T-helper 1 cell treated with Interleukin-12 subunit alpha and Interleukin-12 subunit beta and Interleukin-4 antibody, amounts not matched to agents 30 μg/mL and 1 μg/mL, for 36 hours (primary cell): ENCODE measurements at regions not wholly inside any gene's neighbourhood (a gene's known extent, or its start where the extent isn't known, plus 50 kb on each side); places are given as distances from the start of the nearest gene placed in this dataset.
A peak's percentile ranks its signal among the peaks of the same experiment; 100 is the strongest.

Experiments used
- H3K27ac Mint-ChIP-seq: one replicate; pipeline ENCODE4 v1.8.0; 2021; ENCODE audit warnings: mild to moderate bottlenecking, mixed read lengths
- H3K27me3 Mint-ChIP-seq: one replicate; pipeline ENCODE4 v1.8.0; 2021; ENCODE audit warnings: low read depth, mixed read lengths
- H3K36me3 Mint-ChIP-seq: one replicate; pipeline ENCODE4 v1.8.0; 2021; ENCODE audit warnings: low read depth, mixed read lengths
- H3K4me1 Mint-ChIP-seq: one replicate; pipeline ENCODE4 v1.8.0; 2021; ENCODE audit warnings: low read depth, mixed read lengths
- H3K4me3 Mint-ChIP-seq: one replicate; pipeline ENCODE4 v1.8.0; 2021; ENCODE audit warnings: mild to moderate bottlenecking, moderate library complexity, mixed read lengths
- H3K9me3 Mint-ChIP-seq: one replicate; pipeline ENCODE4 v1.8.0; 2021; ENCODE audit warnings: mixed read lengths

DNA sequence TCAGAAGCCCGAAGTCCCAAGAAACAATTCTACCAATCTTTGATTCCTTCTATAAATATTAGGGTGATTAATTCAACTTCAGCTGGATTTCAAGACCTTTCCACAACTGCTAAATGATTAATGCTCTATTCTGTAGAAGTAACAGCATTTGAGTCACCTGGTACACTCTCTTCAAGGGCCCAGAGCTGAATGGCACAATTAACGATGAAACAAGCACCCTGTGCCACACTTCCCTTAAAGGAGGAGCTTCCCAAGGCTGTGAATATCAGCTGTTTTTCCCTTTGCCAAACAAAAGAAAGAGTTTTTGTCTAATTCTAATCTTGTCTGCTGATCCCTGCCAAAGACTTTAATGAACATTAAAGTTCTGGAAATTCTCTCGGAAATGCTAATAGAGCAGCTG lies 56.0 kb downstream of the BOD1L2 start:
- Mint-ChIP-seq H3K27ac (no peak overlapping the region), H3K4me3 (no peak overlapping the region), H3K27me3 (no peaks in the 10 kb centered on the region), H3K36me3 (no peaks in the 10 kb centered on the region), H3K4me1 (no peaks in the 10 kb centered on the region), H3K9me3 (no peaks in the 10 kb centered on the region)

DNA sequence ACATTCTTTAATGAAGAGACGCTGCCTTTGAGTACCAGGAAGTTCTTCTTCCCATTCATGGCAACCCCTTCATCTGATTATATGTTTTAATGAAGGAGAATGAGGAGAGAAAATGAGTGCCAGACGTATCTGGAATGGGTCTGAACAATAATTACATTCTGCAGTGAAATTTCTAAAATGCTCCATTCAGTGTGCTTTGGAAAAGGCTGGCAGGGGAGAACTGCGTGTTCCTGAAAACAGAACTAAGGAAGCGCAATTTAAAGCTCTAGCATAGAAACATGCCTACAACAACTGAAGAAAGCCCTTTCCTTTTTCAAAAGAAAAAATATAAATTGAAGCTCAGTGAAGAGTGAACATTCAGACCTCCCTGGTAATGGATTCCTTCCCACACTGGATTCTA lies 58.8 kb downstream of the BOD1L2 start:
- H3K27ac Mint-ChIP-seq, result no peak overlapping the region
- no peaks in the 10 kb centered on the region for H3K36me3 Mint-ChIP-seq
- peaks cover 4% of the 10 kb centered on the region for H3K27me3 Mint-ChIP-seq
- H3K4me3 Mint-ChIP-seq, result no peak overlapping the region
- H3K4me1 Mint-ChIP-seq, result peaks cover 7% of the 10 kb centered on the region
- H3K9me3 Mint-ChIP-seq, result no peaks in the 10 kb centered on the region

DNA sequence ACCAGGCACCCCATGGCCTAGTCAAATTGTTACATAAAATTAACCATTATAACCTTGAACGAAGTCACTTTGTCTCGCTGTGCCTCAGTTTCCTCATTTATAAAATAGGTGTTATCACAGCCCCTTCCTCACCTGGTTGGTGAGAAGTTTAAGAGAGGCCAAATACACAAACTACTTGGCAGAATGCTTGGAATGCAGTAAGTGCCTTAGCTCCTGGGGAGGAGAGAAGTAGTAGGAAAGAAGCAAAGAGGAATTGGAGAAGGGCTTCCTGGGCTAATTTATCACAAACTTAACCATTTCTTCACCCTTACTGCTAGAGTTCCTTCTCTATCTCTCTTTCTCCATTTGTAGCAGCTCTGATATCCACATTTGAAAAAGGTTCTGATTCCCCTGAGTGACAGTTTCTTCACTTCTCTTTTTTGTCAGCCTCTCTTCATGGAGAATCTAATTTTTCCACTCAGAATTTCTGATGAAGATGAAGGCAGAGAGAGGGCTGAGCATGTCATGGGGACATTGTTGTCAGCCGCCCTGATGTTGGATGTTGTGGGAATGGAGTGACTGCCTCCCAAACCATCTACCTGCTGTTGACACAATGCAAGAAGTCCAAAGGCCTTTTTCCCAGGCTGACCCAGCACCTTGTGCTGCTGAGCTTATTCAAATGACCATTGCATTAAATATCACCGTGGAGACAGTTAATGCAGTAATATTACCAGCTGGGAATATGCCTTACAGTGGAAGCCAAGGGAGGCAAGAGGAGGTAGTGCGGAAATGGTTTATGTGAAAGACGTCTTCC lies 60.4 kb downstream of the BOD1L2 start:
- H3K27me3 Mint-ChIP-seq, result peaks cover 4% of the 10 kb centered on the region
- H3K4me1 Mint-ChIP-seq, result peaks cover 7% of the 10 kb centered on the region
- no peak overlapping the region for H3K4me3 Mint-ChIP-seq
- H3K27ac Mint-ChIP-seq, result no peak overlapping the region
- H3K36me3 Mint-ChIP-seq, result no peaks in the 10 kb centered on the region
- H3K9me3 Mint-ChIP-seq, result no peaks in the 10 kb centered on the region

DNA sequence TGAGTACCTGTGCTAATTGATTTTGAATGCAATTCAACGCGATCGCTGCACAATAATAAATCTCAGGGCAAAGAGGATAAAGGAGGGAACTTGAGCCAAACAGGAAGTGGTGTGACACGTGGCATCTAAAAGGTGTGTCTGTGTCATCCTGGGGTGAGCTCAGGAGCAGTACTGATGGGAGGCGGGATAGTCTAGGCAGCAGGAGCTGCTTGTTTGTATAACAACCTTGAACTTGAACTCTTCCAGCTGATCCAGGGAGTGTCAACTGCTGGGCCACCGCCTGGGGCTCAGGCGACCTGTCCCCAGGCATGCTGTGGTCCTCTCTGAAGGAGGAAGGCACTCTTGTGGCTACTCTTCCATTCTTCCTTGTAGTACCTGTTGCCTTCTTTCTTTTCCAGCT lies 61.2 kb downstream of the BOD1L2 start:
- H3K27me3 Mint-ChIP-seq, result peaks cover 4% of the 10 kb centered on the region
- no peak overlapping the region for H3K27ac Mint-ChIP-seq
- no peak overlapping the region for H3K4me3 Mint-ChIP-seq

DNA sequence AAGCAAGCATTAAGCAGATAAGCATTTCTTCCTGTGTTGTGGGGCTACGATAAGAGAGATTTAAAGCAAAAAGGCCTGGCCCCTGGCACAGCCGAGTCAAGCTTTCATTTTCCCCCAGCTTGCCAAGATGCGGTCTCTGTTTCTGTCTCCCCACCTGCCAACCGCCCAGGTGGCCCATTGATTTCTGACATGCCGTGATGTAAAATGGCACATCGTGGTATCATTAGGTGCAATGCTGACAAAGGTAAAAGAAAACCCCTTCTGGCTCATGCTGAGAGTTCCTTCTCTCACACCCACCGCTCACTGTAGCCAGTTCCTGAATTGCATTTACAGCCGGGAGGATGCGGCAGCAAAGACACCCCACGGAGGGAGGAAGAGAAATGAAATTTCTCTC lies 62.8 kb downstream of the BOD1L2 start:
- Mint-ChIP-seq H3K27me3 (peaks cover 4% of the 10 kb centered on the region), H3K9me3 (no peaks in the 10 kb centered on the region), H3K27ac (no peak overlapping the region), H3K4me3 (peak overlapping the region; percentile 39), H3K4me1 (peaks cover 7% of the 10 kb centered on the region), H3K36me3 (no peaks in the 10 kb centered on the region)

More for the DNA sequence above, 61.2 kb downstream of the BOD1L2 start:
- no peaks in the 10 kb centered on the region for H3K9me3 Mint-ChIP-seq
- peaks cover 7% of the 10 kb centered on the region for H3K4me1 Mint-ChIP-seq
- H3K36me3 Mint-ChIP-seq, result no peaks in the 10 kb centered on the region

DNA sequence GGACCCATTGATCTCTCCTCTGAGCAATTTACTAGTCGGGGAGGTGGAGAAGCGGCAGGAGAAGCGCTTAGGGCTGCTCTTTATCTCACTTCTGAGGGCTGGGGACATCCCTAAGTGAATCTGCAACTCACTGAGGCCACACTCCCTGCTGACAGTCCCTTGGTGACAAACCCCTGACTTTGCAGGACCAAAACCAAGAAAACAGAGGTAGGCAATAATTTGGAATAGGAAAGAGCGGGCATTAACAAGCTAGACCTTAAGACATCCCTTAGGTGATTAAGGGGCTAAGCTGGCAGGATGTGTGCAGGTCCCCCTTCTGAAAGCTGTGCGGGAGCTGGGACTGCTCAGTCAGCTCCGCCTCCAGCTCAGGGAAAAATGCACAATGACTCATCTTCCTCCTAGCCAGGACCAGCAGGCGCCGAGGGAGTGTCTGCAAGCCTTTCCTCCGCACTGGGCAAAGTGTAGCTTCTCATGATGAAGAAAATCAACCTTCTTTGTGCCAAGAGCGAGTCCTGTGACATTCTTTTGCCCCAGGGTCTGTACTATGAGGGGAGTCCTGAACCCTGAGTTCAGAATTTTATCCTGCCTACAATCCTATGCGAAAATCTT lies 63.3 kb downstream of the BOD1L2 start:
- Mint-ChIP-seq H3K9me3 (no peaks in the 10 kb centered on the region), H3K4me1 (peaks cover 7% of the 10 kb centered on the region), H3K4me3 (peak overlapping the region; percentile 39), H3K27ac (no peak overlapping the region), H3K36me3 (no peaks in the 10 kb centered on the region), H3K27me3 (peaks cover 4% of the 10 kb centered on the region)

DNA sequence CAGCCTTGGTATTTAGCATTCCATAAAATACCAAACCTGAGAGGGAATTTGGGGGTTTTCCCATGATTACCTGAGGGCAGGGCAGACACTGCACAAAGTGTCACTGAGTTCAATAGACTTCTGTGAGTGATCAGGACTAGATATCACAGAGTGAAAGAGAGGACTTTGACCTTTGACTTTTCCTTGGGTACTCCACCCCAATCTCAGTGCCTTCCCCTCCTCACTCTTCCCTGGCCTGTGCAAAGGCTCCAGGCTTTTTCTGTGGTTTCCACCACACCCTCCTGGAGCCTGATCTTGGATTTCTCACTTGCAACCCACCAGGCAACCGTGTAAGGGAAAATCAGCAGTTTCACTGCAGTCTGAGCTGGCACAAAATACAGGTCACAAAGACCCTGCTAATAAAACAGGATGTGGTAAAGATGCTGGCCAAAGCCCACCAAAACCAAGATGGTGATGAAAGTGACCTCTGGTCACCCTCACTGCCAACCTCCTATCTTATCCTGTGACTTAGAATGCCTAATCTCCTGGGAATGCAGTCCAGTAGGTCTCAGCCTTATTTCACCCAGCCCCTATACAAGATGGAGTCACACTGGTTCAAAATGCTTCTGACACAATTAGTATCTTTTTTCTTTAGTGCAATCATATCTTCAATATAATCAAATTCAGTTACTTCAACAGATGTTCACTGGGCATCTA lies 64.0 kb downstream of the BOD1L2 start:
- no peak overlapping the region for H3K27ac Mint-ChIP-seq
- H3K4me1 Mint-ChIP-seq, result peaks cover 7% of the 10 kb centered on the region
- H3K36me3 Mint-ChIP-seq, result no peaks in the 10 kb centered on the region
- peaks cover 4% of the 10 kb centered on the region for H3K27me3 Mint-ChIP-seq
- H3K9me3 Mint-ChIP-seq, result no peaks in the 10 kb centered on the region
- no peak overlapping the region for H3K4me3 Mint-ChIP-seq

DNA sequence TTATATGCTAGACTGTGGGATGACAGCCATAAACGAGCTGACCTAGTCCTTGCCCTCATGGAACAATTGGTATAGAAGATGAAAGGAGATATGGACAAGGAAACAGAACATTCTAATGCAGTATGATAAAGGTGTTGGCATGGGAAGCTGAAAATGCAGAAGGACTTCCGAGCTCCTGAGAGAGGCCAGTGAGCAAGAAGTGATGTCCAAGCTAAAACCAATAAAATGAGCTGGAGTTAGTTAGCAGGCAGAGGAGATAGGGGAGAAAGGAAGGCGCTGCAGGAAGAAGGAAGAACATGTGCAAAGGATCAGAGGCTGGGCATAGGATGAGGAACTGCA lies 64.5 kb downstream of the BOD1L2 start:
- H3K9me3 Mint-ChIP-seq, result no peaks in the 10 kb centered on the region
- no peak overlapping the region for H3K4me3 Mint-ChIP-seq
- H3K27me3 Mint-ChIP-seq, result peaks cover 4% of the 10 kb centered on the region
- H3K36me3 Mint-ChIP-seq, result no peaks in the 10 kb centered on the region
- no peak overlapping the region for H3K27ac Mint-ChIP-seq
- peaks cover 7% of the 10 kb centered on the region for H3K4me1 Mint-ChIP-seq

DNA sequence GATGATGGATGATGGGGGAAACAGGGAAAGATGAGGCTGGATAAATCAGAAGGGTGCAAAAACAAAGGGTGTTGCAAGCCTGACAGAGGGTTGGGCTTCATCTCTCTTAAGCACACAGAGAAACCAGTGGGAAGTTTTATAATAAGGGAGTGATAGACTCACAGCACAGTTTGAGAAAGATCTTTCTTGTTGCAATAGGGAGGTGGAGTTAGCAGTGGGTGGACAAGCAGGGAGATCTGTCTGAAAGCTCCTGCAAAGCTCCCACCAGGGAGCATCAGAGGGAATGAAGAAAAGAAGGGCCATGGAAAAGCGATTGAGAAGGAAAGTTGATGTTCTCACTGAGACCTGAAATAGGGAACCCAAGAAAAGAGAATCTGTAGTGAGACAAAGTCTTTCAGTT lies 64.9 kb downstream of the BOD1L2 start:
- Mint-ChIP-seq H3K27me3 (peaks cover 4% of the 10 kb centered on the region), H3K9me3 (no peaks in the 10 kb centered on the region), H3K36me3 (no peaks in the 10 kb centered on the region), H3K4me1 (peaks cover 7% of the 10 kb centered on the region), H3K4me3 (no peak overlapping the region), H3K27ac (no peak overlapping the region)

DNA sequence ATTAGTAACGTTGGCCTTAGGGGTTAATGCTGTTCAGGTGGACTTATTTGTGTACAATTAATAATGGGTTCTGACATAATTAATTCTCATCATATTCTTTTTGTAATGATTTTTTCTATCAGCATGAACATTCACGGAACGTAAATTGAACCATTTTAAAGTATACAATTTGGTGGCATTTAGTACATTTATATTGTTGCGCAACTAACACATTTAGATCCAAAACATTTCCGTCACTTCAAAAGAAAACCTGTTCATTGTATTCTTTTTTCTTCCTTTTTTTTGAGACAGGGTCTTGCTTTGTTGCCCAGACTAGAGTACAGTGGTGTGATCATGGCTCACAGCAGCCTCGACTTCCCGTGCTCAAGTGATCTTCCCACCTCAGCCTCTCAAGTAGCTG lies 65.8 kb downstream of the BOD1L2 start:
- H3K27ac Mint-ChIP-seq, result no peak overlapping the region
- H3K27me3 Mint-ChIP-seq, result peaks cover 4% of the 10 kb centered on the region
- no peaks in the 10 kb centered on the region for H3K36me3 Mint-ChIP-seq
- H3K9me3 Mint-ChIP-seq, result no peaks in the 10 kb centered on the region
- H3K4me1 Mint-ChIP-seq, result peaks cover 7% of the 10 kb centered on the region
- no peak overlapping the region for H3K4me3 Mint-ChIP-seq

DNA sequence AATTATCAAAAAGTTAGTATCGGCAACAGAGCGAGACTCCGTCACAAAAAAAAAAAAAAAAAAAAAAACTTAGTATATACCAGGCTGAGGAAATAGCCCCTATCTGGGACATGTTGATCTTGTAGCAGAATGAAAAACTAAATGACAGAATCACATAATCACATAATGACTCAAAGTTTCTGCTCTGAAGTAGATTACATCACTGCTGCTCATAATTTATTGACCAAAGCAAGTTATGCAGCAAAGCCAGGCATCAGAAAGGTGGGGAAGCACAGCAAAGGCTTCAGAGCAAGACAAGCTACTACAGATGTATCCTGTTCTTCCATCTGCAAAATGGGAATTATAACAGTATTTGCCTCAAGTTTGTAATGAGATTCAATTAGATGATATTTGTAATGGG lies 68.1 kb downstream of the BOD1L2 start:
- peaks cover 2% of the 10 kb centered on the region for H3K4me1 Mint-ChIP-seq
- H3K36me3 Mint-ChIP-seq, result no peaks in the 10 kb centered on the region
- H3K4me3 Mint-ChIP-seq, result no peak overlapping the region
- no peaks in the 10 kb centered on the region for H3K9me3 Mint-ChIP-seq
- H3K27me3 Mint-ChIP-seq, result no peaks in the 10 kb centered on the region
- no peak overlapping the region for H3K27ac Mint-ChIP-seq

DNA sequence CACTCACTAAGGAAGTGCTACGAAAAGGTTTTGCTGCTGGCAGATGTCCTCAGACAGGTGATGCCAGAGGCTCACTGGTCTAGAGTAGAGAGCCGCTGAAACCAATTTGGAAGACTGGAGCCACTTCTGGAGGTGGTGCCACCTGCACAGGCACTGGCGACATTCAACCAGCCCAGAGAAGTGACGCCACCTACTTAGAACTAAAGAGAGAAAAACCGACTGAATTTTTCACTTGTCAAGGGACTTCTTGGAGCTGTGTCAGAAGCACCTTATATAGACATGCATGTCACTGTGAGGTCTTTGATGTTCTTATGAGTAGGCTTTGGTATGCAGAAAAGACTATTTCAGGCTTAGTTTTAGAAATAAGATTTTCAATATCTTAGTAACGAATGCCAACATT lies 71.4 kb downstream of the BOD1L2 start:
- H3K9me3 Mint-ChIP-seq, result no peaks in the 10 kb centered on the region
- H3K4me3 Mint-ChIP-seq, result no peak overlapping the region
- no peaks in the 10 kb centered on the region for H3K36me3 Mint-ChIP-seq
- no peaks in the 10 kb centered on the region for H3K27me3 Mint-ChIP-seq
- H3K27ac Mint-ChIP-seq, result no peak overlapping the region
- no peaks in the 10 kb centered on the region for H3K4me1 Mint-ChIP-seq

DNA sequence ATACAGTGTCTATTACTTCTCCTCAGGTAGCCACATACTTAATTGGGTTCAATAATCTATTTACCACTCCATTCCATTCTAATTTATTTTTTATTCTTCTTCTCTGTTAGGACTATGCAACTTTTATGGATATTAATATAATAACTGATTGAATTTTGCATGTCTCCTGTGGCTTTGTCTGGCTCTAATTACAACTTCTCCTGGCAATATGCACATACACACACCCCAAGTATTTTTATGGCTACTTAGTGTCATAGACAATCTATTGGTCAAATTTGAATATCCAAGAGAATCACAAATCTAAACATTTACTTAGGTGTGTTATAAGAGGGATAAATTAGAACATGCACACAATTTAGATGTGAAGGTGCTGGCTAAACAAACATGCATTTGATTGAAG lies 73.1 kb downstream of the BOD1L2 start:
- H3K27me3 Mint-ChIP-seq, result no peaks in the 10 kb centered on the region
- no peaks in the 10 kb centered on the region for H3K4me1 Mint-ChIP-seq
- no peak overlapping the region for H3K27ac Mint-ChIP-seq
- no peak overlapping the region for H3K4me3 Mint-ChIP-seq
- no peaks in the 10 kb centered on the region for H3K36me3 Mint-ChIP-seq
- H3K9me3 Mint-ChIP-seq, result no peaks in the 10 kb centered on the region

DNA sequence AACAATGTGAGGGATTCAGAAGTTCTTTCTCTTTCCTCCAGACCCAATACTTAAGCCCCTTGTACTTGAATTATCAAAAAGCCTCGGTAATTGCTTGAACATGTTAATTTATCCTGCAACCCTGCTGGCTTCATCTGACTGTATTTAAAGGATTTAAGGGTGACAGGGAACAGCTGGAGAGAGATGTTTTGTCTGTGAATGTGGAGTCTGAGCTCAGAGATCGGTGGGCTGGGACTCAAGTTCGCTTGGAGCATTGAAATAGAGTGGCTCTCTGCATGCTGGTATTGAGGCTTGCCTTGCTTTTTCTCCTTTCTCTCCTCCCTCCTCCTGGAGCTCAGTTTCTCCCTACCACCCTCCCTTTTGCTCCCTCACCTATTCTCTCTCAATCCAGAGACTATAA lies 73.6 kb downstream of the BOD1L2 start:
- Mint-ChIP-seq H3K27ac (no peak overlapping the region), H3K4me1 (no peaks in the 10 kb centered on the region), H3K27me3 (no peaks in the 10 kb centered on the region), H3K9me3 (no peaks in the 10 kb centered on the region), H3K4me3 (no peak overlapping the region), H3K36me3 (no peaks in the 10 kb centered on the region)

DNA sequence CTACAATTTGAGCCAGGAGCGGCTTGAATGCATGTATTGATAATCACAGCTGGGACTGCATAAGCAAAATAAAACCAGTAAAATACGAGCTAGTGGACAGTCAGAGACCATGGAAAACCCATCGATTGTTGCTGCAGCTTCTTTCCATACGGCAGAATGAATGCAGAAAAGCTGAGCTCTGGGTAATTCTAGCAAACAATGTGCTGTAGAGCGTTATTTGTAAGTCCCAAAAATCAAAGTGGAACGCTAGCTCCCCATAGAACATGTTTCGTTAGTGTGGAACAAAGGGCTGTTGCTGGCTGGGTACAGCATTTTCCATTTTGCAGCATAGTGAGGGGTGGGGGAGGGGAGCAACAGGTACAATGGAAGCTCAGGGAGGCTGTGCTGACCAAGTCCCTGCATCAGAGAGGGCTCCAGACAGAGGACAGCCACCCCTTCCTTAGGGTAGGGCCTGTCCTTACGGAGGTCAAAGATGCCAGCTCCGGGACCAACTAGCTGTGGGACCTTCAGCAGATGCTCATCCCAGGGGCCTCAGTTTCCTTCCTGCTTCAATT lies 74.1 kb downstream of the BOD1L2 start:
- H3K36me3 Mint-ChIP-seq, result no peaks in the 10 kb centered on the region
- no peaks in the 10 kb centered on the region for H3K27me3 Mint-ChIP-seq
- H3K4me1 Mint-ChIP-seq, result no peaks in the 10 kb centered on the region
- H3K4me3 Mint-ChIP-seq, result no peak overlapping the region
- no peaks in the 10 kb centered on the region for H3K9me3 Mint-ChIP-seq
- H3K27ac Mint-ChIP-seq, result no peak overlapping the region
